ENCODE measurements at regions not wholly inside any gene's neighbourhood (a gene's known extent, or its start where the extent isn't known, plus 50 kb on each side); places are given as distances from the start of the nearest gene placed in this dataset.

GRCh38 chr6:95517004-95517403 lies 60.3 kb upstream of the MANEA start:
- H3K36me3 ChIP-seq (replicated peaks in 1 of 2; ENCODE audit: control insufficient read depth in 1 of 2, insufficient read depth in 2 of 2, low read length in 1 of 2), result no peaks in the 10 kb centered on the region
- TF ChIP-seq MXI1 (IDR thresholded peaks at IDR 0.05; ENCODE audit: low read depth, low read length) (no peak), USF2 (IDR thresholded peaks at IDR 0.05; ENCODE audit: borderline replicate concordance, low read depth, low read length) (no peak), RCOR1 (IDR thresholded peaks at IDR 0.05; ENCODE audit: low read length) (no peak), POLR2AphosphoS5 (IDR thresholded peaks at IDR 0.05; ENCODE audit: low read depth, low read length) (no peak), TEAD4 (IDR thresholded peaks at IDR 0.05; ENCODE audit: borderline replicate concordance, insufficient read depth) (no peak), JUND (IDR thresholded peaks at IDR 0.05) (no peak), RFX5 (IDR thresholded peaks at IDR 0.05; ENCODE audit: low read length) (no peak), MAX (IDR thresholded peaks at IDR 0.05; ENCODE audit: low read depth) (no peak), REST (IDR thresholded peaks at IDR 0.05; ENCODE audit: low read depth, low read length) (no peak), SMC3 (IDR thresholded peaks at IDR 0.05; ENCODE audit: low read depth, low read length) (no peak), EP300 (IDR thresholded peaks at IDR 0.05; ENCODE audit: borderline replicate concordance in 1 of 2, low read depth in 1 of 2, low read length in 1 of 2) (no peak), YY1 (IDR thresholded peaks at IDR 0.05; ENCODE audit: low read depth) (no peak), EZH2phosphoT487 (IDR thresholded peaks at IDR 0.05; ENCODE audit: borderline replicate concordance, low read depth) (no peak), ZBTB33 (IDR thresholded peaks at IDR 0.05; ENCODE audit: borderline replicate concordance, low read depth) (no peak), CTCF (IDR thresholded peaks at IDR 0.05) (no peak), FOXJ3 (CRISPR knock-in tag; IDR thresholded peaks at IDR 0.05) (no peak), USF1 (IDR thresholded peaks at IDR 0.05; ENCODE audit: borderline replicate concordance, low read depth) (no peak)
- H3K9me3 ChIP-seq, result no peaks in the 10 kb centered on the region
- WGBS (ENCODE audit: low lambda C conversion rate), result 24% methylated on average over 2 of the region's 2 CpGs
- H3F3A ChIP-seq (replicated peaks; ENCODE audit: insufficient read depth), result no peaks in the 10 kb centered on the region
- H3K27ac ChIP-seq (ENCODE audit: low read depth in 2 of 2, low read length in 1 of 2), result no peak overlapping the region
- no peaks in the 10 kb centered on the region for H3K27me3 ChIP-seq (ENCODE audit: insufficient read depth)
- no peaks in the 10 kb centered on the region for H3K79me2 ChIP-seq (ENCODE audit: insufficient read depth)
- no peak overlapping the region for H3K4me3 ChIP-seq (ENCODE audit: low read depth in 2 of 2, low read length in 1 of 2)
- no peak overlapping the region for H2AFZ ChIP-seq (ENCODE audit: low read depth)
- H3K4me2 ChIP-seq, result no peak overlapping the region
- H4K20me1 ChIP-seq (ENCODE audit: insufficient read depth), result no peaks in the 10 kb centered on the region
- no peak for DNase-seq
- no peaks in the 10 kb centered on the region for H3K9me2 ChIP-seq
- CTCF ChIA-PET, result no interaction called here
- H3K9ac ChIP-seq, result no peak overlapping the region
- POLR2A ChIA-PET, result no interaction called here
- H3K4me1 ChIP-seq (ENCODE audit: control insufficient read depth in 1 of 2, insufficient read depth in 2 of 2, low read depth in 1 of 2, low read length in 1 of 2), result no peaks in the 10 kb centered on the region
